HepG2 (cell line): ENCODE measurements at regions not wholly inside any gene's neighbourhood (a gene's known extent, or its start where the extent isn't known, plus 50 kb on each side); places are given as distances from the start of the nearest gene placed in this dataset.

ENCODE experiments used
- CREB1 ChIP-seq, 2 experiments: fragments of 450-650 bp in 1 of 2; IDR thresholded peaks; 2 replicates each; pipeline ENCODE4 v1.6.1; 2016 to 2017; ENCODE audit warnings: control low read depth in 1 of 2, mild to moderate bottlenecking in 1 of 2, missing compliant biosample characterization in 1 of 2, missing genetic modification characterization in 1 of 2
- HMGXB3 ChIP-seq: sonication (generic); formaldehyde crosslinking; IDR thresholded peaks from 2 replicates; pipeline ENCODE4 v1.4.0; 2020; ENCODE audit warnings: missing genetic modification reagents, borderline replicate concordance
- IRF1 ChIP-seq: sonication (generic); formaldehyde crosslinking; IDR thresholded peaks from 2 replicates; pipeline ENCODE4 v1.4.0; 2020; ENCODE audit warnings: low read depth, mild to moderate bottlenecking, missing genetic modification reagents
- JARID2 ChIP-seq: sonication (generic); formaldehyde crosslinking; IDR thresholded peaks from 2 replicates; pipeline ENCODE4 v1.8.1; 2023; ENCODE audit warnings: missing genetic modification reagents, inconsistent platforms; ENCODE audit not compliant: insufficient replicate concordance
- LRRFIP1 ChIP-seq: sonication (generic); formaldehyde crosslinking; conservative IDR thresholded peaks from 2 replicates; pipeline ENCODE4 v1.4.0; 2020; ENCODE audit warnings: missing genetic modification reagents
- NR1H2 ChIP-seq: sonication (generic); formaldehyde crosslinking; IDR thresholded peaks from 2 replicates; pipeline ENCODE4 v1.8.1; 2022; ENCODE audit warnings: low read depth, missing genetic modification reagents, borderline replicate concordance
- PTBP1 ChIP-seq: fragments of 200-400 bp; formaldehyde crosslinking; IDR thresholded peaks from 2 replicates; pipeline ENCODE4 v1.6.1; 2018; ENCODE audit warnings: low read length, low read depth; ENCODE audit not compliant: poor library complexity, severe bottlenecking
- TEAD3 ChIP-seq: optimal IDR thresholded peaks from 2 replicates; pipeline ENCODE3; 2016; ENCODE audit warnings: borderline replicate concordance
- TSC22D2 ChIP-seq: sonication (generic); formaldehyde crosslinking; IDR thresholded peaks from 2 replicates; pipeline ENCODE4 v1.5.1; 2020; ENCODE audit warnings: missing genetic modification reagents, mild to moderate bottlenecking, borderline replicate concordance
- ZBTB25 ChIP-seq: IDR thresholded peaks from 2 replicates; pipeline ENCODE4 v1.6.1; 2018; ENCODE audit warnings: missing genetic modification reagents
- ZNF503 ChIP-seq: sonication (generic); formaldehyde crosslinking; IDR thresholded peaks from 2 replicates; pipeline ENCODE4 v1.4.0; 2020; ENCODE audit warnings: missing genetic modification reagents

- TF ChIP-seq IRF1 (CRISPR knock-in tag) (no peak), NR1H2 (CRISPR knock-in tag) (no peak), JARID2 (CRISPR knock-in tag) (no peak), ZNF503 (no peak), TEAD3 (CRISPR knock-in tag) (no peak), LRRFIP1 (CRISPR knock-in tag) (no peak), CREB1 (IDR thresholded peaks at IDR 0.05) (no peak), CREB1 (CRISPR knock-in tag; IDR thresholded peaks at IDR 0.05) (no peak), HMGXB3 (CRISPR knock-in tag) (no peak), ZBTB25 (CRISPR knock-in tag) (no peak), PTBP1 (no peak), TSC22D2 (CRISPR knock-in tag) (no peak)
Observed at GRCh38 chr12:126454581-126454980, 1389.3 kb downstream of the AACS start (continued).
